ENCODE measurements at regions not wholly inside any gene's neighbourhood (a gene's known extent, or its start where the extent isn't known, plus 50 kb on each side); places are given as distances from the start of the nearest gene placed in this dataset.
A peak's percentile ranks its signal among the peaks of the same experiment; 100 is the strongest.
"Not testable (repeated sequence)": the region's sequence is repeated elsewhere in the genome, so short reads cannot be mapped to it uniquely, and the experiment has no call there.

GRCh38 chr9:27673641-27674040 lies 100.4 kb upstream of the C9orf72 start:
- no peak for DNase-seq

DNA sequence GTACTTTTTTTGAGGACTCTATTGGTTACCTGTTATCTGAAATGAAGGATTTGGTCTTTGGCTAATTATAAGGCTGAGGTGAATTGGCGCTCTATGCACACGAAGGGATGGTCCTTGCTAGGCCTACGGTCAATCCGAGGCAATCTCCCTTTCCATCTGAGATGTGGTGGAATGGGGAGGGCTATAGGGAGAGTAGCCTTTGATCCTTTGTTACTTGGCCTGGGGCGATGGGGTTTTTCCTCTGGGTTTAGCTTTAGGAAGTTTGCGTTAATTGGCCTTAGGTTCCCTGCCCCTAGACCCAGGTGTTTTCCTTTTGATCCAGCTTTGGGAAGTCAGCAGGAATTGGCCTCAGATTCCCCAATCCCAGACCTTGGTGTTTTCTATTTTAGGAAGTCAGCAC lies 102.1 kb upstream of the C9orf72 start:
- DNase-seq = no peak

DNA sequence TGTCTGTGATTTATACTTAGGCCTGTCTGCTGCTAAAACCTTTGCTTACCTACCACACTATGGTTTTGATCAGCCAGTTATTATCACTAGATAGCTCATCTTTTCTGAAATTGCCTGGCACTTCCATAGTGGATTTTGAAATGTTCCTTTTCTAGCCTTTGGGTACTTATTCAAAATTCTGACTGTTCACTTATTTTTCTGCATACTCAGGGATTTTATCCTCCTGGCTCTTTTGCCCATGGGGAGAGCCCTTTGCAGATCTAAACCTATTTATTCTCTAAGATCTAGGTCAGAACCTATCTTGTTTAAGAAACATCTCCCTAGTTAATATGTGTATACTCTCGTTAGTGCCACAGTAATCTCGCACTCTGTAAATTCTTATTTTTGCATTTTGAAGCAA lies 103.5 kb upstream of the C9orf72 start:
- DNase-seq = no peak

- no peak for DNase-seq
Measured at GRCh38 chr9:27679338-27679737, 106.1 kb upstream of the C9orf72 start.

DNA sequence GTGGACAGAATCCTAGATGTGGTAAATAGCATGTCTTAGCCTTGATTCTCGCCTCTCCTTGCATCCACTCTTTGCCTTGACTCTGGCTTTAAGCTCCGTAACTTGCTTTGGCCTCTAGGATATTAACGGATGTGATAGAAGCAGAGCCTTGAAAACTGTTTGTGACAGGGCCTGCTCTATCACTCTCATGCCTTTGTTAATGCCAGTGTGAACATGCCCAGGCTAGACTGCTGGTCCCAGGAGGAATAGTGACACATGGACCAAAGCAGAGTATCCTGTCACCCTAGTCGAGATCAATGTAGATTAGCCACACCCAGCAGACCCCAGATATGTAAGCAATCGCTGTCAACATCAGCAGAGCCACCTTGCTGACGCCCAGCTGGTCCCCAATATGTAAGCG lies 109.9 kb upstream of the C9orf72 start:
- DNase-seq = no peak

GRCh38 chr9:27688954-27689353 lies 115.7 kb upstream of the C9orf72 start:
- no peak for DNase-seq

DNA sequence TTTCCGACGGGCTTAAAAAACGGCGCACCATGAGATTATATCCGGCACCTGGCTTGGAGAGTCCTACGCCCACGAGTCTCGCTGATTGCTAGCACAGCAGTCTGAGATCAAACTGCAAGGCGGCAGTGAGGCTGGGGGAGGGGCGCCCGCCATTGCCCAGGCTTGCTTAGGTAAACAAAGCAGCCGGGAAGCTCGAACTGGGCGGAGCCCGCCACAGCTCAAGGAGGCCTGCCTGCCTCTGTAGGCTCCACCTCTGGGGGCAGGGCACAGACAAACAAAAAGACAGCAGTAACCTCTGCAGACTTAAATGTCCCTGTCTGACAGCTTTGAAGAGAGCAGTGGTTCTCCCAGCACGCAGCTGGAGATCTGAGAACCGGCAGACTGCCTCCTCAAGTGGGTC lies 117.5 kb upstream of the C9orf72 start:
- DNase-seq = not testable (repeated sequence)

DNA sequence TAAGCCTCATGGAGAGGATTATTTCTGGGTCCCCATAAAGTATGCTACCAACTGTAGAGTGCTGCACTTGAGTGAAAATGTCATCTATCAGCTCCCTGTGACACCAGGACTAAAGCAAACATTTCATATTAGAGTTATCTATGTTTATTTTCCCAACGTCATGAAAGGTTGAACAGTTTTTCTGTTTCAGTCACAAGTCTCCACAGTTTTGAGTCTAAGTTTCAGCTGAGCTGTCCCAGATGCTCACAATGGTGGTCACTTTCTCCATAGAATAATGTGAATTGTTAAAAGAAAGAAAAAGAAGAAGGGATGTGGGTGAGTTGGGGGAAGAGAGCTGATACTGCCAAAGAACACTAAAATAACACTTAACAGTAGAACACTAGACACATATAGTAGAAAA lies 126.3 kb upstream of the C9orf72 start:
- no peak for DNase-seq

- DNase-seq = no peak
Measured at GRCh38 chr9:27701016-27701415, 127.7 kb upstream of the C9orf72 start.

DNA sequence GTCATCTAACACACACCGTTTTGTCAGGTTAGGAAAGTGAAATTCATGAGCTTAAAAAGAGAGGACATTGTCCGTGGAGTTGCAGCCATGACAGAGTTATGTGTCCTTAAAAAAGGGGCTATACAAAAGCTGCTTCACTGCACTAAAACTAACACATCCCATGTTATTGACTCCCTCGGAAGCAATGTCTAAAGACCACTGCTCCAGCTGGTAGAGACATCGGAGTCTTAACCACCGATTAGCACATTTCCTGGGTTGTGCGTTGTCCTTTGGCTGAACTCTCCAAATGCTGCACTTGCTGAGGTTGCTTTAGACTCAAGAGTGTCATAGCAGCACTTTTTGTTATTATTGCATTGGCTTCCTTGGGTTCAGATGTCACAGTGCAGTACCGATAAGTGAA lies 128.3 kb upstream of the C9orf72 start:
- no peak for DNase-seq

- DNase-seq = no peak
Measured at GRCh38 chr9:27703216-27703980, 130.1 kb upstream of the C9orf72 start.

GRCh38 chr9:27711241-27711640 lies 138.0 kb upstream of the C9orf72 start:
- no peak for DNase-seq

DNA sequence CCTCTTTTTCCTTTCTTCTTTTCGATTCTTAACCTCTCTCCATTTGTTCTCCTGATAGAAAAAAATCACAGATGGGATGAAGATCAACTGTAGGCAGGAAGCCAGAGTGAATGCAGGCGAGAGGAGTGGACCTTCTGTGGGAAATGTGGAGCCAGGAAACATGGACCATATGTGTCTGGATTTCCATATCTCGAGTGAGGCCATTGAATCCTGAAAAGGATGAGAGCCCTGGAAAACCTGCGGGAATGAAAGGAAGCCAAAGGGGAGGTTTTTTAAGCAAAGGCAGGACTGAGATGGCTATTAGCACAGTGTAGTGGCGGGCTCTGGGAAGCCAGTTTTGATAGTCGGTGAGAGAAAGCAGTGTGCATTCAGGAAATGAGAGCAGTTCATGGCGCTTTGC lies 139.5 kb upstream of the C9orf72 start:
- DNase-seq = no peak

- no peak for DNase-seq
Measured at GRCh38 chr9:27714388-27714787, 141.1 kb upstream of the C9orf72 start.

DNA sequence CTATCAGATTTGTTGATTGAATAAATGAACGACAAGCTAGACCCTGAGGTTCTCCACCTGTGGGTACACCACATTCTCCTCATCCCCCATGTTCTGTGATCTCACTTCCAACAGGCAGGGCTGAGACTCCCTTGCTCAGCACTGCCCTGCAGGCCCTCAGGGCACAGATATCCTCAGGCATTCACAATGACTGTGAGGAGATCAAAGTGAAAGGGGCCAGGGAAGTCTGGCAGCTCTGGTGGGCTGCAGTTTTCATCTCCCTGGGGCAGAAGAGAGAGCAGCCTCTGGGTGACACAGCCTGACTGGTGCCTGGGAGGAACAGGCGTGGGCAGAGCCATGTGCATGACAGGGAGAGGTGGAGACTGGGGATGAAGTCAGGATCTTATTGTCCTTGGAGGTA lies 142.4 kb upstream of the C9orf72 start:
- no peak for DNase-seq

- DNase-seq = no peak
Measured at GRCh38 chr9:27717991-27718390, 144.7 kb upstream of the C9orf72 start.

DNA sequence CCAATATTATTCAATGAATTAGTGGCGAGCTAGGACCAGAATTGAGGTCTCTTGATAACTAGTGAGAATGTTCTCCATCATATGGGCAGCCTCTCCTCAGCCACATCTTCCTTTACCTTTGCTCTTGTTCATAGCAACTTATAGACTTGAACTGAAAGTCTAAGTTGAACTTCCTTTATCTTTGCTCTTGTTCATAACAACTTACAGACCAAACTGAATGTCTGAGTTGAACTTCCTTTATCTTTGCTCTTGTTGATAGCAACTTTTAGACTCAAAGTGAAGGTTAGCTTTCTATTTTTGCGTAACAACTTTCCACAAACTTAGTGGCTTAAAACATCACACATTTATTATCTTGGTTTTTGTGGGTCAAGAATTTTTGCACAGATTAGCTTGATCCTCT lies 146.4 kb upstream of the C9orf72 start:
- no peak for DNase-seq

GRCh38 chr9:27722866-27723265 lies 149.6 kb upstream of the C9orf72 start:
- no peak for DNase-seq

GRCh38 chr9:27726244-27727081 lies 153.2 kb upstream of the C9orf72 start:
- peak; percentile 15 to 32 for DNase-seq

- no peak for DNase-seq
Measured at GRCh38 chr9:27732494-27732893, 159.2 kb upstream of the C9orf72 start.

- no peak for DNase-seq
Measured at GRCh38 chr9:27743490-27743889, 170.2 kb upstream of the C9orf72 start.

GRCh38 chr9:27747450-27747849 lies 174.2 kb upstream of the C9orf72 start:
- DNase-seq = no peak

DNA sequence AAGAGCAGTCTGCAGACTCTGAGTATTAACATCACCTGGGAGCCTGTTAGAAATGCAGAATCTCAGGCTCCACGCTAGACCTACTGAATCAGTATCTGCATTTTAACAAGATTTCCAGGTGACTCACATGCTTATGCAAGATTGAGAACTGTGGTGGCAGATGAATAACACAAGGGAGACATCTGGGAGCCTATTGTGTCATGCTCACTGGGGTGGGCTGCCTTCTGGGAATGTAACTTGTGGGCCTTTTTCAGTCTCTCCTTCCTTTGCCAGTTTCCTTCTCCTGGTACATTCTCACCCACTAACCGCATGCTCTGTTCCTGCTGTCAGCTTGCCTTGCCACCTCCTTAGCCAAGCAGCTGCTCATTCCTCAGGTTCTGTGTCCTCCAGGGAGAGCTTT lies 176.6 kb upstream of the C9orf72 start:
- DNase-seq = no peak

DNA sequence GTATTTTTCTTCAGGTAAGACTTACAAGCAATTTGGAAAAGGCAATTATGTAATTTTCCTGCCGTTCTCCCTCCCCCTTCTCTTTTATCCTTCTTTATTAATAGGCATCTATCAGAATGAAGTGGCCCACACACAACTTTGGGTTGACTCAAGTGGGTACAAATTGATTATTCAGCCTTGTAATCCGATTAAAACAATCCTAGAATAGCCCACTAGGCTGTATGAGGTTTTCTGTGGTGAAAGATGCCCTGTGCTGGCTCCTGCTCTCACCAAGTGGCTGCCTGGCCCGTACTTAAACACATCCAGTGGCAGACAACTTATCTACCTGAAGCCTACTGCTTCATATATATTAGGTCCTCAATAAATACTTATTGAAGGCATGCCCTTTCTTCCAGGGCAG lies 177.3 kb upstream of the C9orf72 start:
- DNase-seq = no peak

Measured in bone marrow (tissue), 2 donors.